AG09319 (cell line): ENCODE measurements at regions not wholly inside any gene's neighbourhood (a gene's known extent, or its start where the extent isn't known, plus 50 kb on each side); places are given as distances from the start of the nearest gene placed in this dataset.
"Not testable (repeated sequence)": the region's sequence is repeated elsewhere in the genome, so short reads cannot be mapped to it uniquely, and the experiment has no call there.

Experiments
- DNase-seq: peaks from one replicate; pipeline ENCODE4 v3.0.0-alpha.2; 2010; ENCODE audit warnings: low read depth; ENCODE audit errors: extremely low read depth
- CTCF ChIP-seq: IDR thresholded peaks from 2 replicates; pipeline ENCODE4 v1.5.1; 2011; ENCODE audit warnings: low read depth, mild to moderate bottlenecking, inconsistent platforms, low read length, moderate library complexity

GRCh38 chr5:101045689-101046088 is 142.6 kb upstream of the ST8SIA4 start:
- DNase-seq: no peak
- TF ChIP-seq CTCF: no peak

- not testable (repeated sequence) for DNase-seq
Observed at GRCh38 chr5:101040002-101040401, 136.9 kb upstream of the ST8SIA4 start.

GRCh38 chr5:101036778-101037177 is 133.7 kb upstream of the ST8SIA4 start:
- no peak for TF ChIP-seq CTCF
- DNase-seq: no peak

GRCh38 chr5:101035425-101035824 is 132.3 kb upstream of the ST8SIA4 start:
- DNase-seq: no peak
- no peak for TF ChIP-seq CTCF

GRCh38 chr5:101024299-101024698 is 121.2 kb upstream of the ST8SIA4 start:
- no peak for DNase-seq
- no peak for TF ChIP-seq CTCF

GRCh38 chr5:101018299-101018698 is 115.2 kb upstream of the ST8SIA4 start:
- DNase-seq: no peak
- TF ChIP-seq CTCF: no peak

- DNase-seq: no peak
- TF ChIP-seq CTCF: no peak
Observed at GRCh38 chr5:101012880-101013279, 109.8 kb upstream of the ST8SIA4 start.

- no peak for TF ChIP-seq CTCF
- DNase-seq: no peak
Observed at GRCh38 chr5:101009758-101010519, 106.9 kb upstream of the ST8SIA4 start.
